NCI-H2196 treated with DMSO at 0.1 percent for 48 hours (cell line): ENCODE measurements at regions not wholly inside any gene's neighbourhood (a gene's known extent, or its start where the extent isn't known, plus 50 kb on each side); places are given as distances from the start of the nearest gene placed in this dataset.
A peak's percentile ranks its signal among the peaks of the same experiment; 100 is the strongest.

Source experiments
- DNase-seq: peaks from one replicate; lab custom pipeline; 2025; ENCODE audit not compliant: unreplicated experiment; lab: John Stamatoyannopoulos, UW

DNA sequence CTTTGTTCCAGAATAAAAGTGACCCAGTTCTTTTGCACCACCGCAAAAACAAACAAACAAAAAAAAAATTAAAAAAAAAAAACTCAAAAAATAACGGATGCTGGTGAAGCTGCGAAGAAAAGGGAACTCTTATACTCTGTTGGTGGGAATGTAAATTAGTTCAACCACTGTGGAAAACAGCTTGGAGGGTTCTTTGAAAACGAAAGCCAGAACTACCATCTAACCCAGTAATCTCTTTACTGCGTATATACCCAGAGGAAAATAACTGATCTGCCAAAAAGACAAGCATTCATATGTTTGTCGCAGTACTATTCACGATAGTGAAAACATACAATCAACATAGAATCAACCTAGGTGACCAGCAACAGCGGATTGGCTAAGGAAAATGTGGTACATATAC is 298.9 kb upstream of the CBLB start:
- DNase-seq, result no peak

- no peak for DNase-seq
Measured at GRCh38 chr3:106168962-106169750, 300.3 kb upstream of the CBLB start.

- no peak for DNase-seq
Measured at GRCh38 chr3:106170636-106171035, 301.8 kb upstream of the CBLB start.

- no peak for DNase-seq
Measured at GRCh38 chr3:106172101-106172500, 303.3 kb upstream of the CBLB start.

GRCh38 chr3:106172780-106173179 is 304.0 kb upstream of the CBLB start:
- no peak for DNase-seq

DNA sequence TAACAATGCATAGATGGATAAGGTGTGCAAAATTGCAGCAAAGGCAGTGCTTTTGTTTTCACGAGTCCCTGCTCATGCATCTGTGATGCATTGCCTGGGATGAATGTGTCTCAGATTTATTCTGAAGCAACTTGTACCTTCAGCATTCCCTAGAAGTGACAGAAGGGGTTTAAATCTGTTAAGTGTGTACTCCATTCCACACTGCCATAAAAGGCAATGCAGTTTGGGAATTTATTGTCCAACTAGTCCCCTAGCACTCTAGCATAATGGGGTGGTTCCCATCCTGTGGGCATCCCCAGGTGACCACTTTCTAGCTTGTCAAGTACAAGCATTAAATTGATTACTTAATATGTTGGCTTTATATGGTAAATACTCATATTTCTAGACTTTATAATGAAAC is 306.5 kb upstream of the CBLB start:
- DNase-seq, result no peak

DNA sequence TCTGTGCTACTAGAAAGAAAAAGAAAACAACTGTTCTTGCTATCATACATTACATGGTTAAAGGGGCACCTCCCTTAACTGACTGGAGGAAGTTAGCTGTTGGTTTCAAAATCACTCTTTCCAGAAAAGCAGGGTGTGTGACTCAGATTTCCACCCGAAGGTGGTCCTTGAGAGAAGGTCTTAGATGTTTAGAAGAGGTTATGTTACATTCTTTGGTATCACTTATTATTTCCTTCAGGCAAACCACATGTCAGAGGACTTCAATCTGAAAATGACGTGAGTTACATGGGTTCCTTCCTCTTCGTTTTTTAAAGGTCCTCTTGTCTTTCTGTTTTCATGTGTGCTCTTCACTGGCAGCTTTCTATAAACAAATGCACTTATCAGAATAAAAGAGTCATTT is 307.9 kb upstream of the CBLB start:
- no peak for DNase-seq

- no peak for DNase-seq
Measured at GRCh38 chr3:106182950-106183511, 314.2 kb upstream of the CBLB start.

GRCh38 chr3:106183762-106184391 is 315.1 kb upstream of the CBLB start:
- DNase-seq, result no peak

DNA sequence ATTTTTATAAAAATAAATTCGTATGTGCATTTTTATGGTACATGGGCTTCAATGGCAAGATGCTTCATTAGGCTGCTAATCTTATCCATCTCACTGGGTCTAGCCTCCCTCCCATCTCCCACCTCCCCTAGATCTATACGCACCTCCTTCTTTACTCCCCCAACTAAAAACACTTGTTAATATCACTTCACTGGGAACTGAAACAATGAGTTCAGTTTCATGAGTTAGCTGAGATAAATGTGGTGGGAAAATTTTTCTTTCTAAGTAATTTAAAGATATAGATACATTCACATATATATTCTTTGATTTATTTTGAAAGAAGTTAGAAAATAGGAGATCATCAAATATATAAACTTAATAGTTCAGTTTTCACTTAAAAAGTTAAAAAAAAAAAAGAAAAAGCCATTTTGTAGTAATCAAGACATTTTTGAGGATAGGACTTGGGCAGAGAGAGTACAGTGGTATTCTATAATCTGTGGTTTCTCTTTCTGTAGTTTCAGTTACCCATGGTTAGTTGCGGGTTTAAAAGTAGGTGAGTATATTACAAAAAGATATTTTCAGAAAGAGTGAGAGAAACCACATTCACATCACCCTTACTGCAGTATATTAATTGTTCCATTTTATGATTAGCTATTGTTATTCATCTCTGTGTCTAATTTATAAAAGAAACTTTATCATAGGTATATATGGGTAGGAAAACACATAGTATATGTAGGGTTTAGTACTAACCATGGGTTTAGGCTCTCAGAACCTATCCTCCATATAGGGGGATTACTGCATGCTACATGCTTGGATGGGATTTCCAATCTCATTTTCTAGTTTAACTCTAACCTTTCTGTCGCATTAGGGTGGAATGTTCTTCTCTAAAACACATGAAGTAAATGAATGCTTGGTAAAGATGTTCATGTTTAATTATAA is 316.0 kb upstream of the CBLB start:
- DNase-seq, result no peak

DNA sequence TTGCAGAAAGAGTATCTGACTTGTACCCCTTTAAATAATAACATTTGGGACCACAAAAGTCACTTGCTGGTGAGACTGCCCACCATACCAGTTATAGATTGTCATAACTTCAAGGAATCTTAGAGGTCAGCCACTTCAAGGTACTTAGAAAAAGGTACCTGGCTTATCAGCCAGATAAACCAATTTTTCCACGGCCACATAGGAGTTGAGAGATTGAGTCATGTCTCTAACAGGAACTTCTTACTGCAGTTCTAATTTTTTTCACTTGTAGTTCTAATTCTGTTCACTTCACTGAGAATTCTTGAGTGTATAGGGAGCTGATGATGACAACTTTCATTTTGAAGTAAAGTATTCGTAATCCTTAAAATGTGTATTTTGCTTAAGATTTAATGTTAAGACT is 317.1 kb upstream of the CBLB start:
- DNase-seq, result no peak

GRCh38 chr3:106190296-106190695 is 321.5 kb upstream of the CBLB start:
- DNase-seq, result no peak

GRCh38 chr3:106191211-106191610 is 322.4 kb upstream of the CBLB start:
- no peak for DNase-seq

DNA sequence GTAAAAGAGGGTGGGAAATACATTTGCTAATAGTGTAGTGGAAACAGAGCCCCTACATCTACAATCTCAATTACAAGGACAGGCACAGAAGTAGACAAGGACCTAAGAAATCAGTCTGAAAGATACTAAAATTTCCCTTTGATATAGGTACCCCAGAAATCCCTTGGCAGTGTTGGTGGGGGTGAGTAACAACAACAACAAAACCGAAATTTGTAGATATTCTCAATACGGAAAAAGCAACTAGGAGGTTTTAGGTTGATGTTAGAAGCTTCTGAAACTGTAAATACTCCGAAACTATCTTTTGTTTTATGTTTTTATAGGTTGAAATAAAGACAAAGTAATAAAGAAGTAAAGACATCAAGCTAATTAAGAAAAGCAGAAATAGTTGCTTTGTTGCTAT is 323.1 kb upstream of the CBLB start:
- DNase-seq, result no peak

GRCh38 chr3:106193876-106194275 is 325.1 kb upstream of the CBLB start:
- no peak for DNase-seq

DNA sequence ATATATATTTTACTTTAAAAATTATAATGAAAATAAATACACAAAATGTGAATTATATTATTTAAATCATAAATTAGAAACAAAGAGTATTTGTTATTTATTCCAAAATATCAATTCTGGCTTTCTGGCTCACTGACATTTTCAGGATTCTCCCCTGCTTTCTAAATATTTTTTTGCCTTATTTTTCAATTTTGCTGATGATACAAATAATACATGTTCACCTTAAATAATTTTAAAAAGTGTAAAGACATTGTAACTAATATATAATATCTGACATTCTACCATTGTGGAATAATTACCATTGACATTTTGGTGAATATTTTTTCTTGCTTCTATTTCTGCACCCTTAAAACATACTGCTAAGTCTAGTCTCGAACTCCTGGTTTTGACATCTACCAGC is 325.9 kb upstream of the CBLB start:
- DNase-seq, result no peak

DNA sequence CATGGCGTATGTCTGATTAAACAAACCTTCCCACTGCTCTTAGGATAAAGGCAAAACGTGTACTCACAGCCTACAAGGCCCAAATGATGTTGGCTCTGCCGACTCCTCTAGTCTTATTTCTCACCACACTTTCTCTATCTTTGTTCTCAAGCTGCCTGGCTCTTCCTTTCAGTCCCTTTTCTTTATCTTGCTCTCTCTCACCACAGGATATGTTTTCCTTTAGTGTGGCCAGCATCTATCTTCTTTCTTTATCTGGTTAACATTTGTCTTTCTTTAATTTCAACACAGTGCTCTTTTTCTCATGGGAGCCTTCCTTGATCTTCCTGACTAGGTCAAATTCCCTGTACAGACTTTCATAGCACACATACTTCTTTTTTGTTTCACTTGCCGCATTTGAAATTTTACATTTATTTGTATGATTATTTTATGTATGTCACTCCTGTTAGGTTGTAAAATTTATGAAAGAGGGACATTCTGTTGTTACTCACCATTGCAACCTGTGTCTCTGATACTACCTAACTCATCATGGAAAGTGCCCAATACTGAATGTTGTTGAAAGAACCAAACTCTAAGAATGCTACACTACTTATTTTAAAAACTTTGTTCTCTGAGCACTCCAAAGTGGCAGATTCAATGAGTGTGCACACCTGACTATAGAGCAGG is 328.9 kb upstream of the CBLB start:
- no peak for DNase-seq

- DNase-seq, result no peak
Measured at GRCh38 chr3:106204160-106204868, 335.5 kb upstream of the CBLB start.

- DNase-seq, result peak; percentile 11
Measured at GRCh38 chr3:106206146-106206545, 337.3 kb upstream of the CBLB start.

DNA sequence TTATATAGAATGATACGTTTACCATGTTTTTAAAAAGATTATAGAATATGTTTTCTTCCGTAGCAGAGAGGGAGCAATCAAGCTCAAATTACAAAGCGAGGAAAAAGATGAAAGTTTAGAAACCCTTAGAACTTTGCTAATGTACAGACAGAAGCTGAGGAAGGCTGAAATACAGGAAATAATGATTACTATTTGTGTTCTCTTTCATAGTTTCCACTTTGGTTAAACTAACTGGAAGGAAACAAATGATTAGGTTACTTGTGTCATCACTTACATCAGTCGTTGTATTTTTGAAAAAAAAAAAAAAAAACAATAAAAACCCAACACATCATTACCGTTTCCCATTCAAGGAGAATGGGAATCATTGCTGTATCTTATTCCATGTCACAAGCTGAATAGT is 337.8 kb upstream of the CBLB start:
- no peak for DNase-seq
